HG02981 (cell line): ENCODE measurements at regions not wholly inside any gene's neighbourhood (a gene's known extent, or its start where the extent isn't known, plus 50 kb on each side); places are given as distances from the start of the nearest gene placed in this dataset.
A peak's percentile ranks its signal among the peaks of the same experiment; 100 is the strongest.

Experiments used
- ATAC-seq: cut with Tn5 transposase; IDR thresholded peaks from one replicate; pipeline ENCODE4 v1.9.1; 2021; ENCODE audit warnings: mild to moderate bottlenecking, moderate library complexity; ENCODE audit not compliant: unreplicated experiment

- no peak for ATAC-seq
These were observed 54.3 kb downstream of the TMEM215 start for GRCh38 chr9:32837551-32838058.

- peak; percentile 68 for ATAC-seq
These were observed 55.9 kb downstream of the TMEM215 start for GRCh38 chr9:32839013-32839885.

GRCh38 chr9:32841314-32841713 lies 58.0 kb downstream of the TMEM215 start:
- no peak for ATAC-seq

GRCh38 chr9:32843295-32843694 lies 60.0 kb downstream of the TMEM215 start:
- no peak for ATAC-seq

- no peak for ATAC-seq
These were observed 60.9 kb downstream of the TMEM215 start for GRCh38 chr9:32844259-32844658.

- ATAC-seq = no peak
These were observed 70.9 kb downstream of the TMEM215 start for GRCh38 chr9:32854271-32854670.

GRCh38 chr9:32855752-32856151 lies 72.4 kb downstream of the TMEM215 start:
- no peak for ATAC-seq

- ATAC-seq = no peak
These were observed 80.0 kb downstream of the TMEM215 start for GRCh38 chr9:32863291-32863690.

GRCh38 chr9:32864971-32865370 lies 81.6 kb downstream of the TMEM215 start:
- no peak for ATAC-seq

- ATAC-seq = no peak
These were observed 82.9 kb downstream of the TMEM215 start for GRCh38 chr9:32866273-32866672.

- no peak for ATAC-seq
These were observed 83.7 kb downstream of the TMEM215 start for GRCh38 chr9:32867026-32867425.

- ATAC-seq = no peak
These were observed 84.4 kb downstream of the TMEM215 start for GRCh38 chr9:32867601-32868204.

GRCh38 chr9:32869404-32869803 lies 86.1 kb downstream of the TMEM215 start:
- no peak for ATAC-seq

GRCh38 chr9:32873131-32873530 lies 89.8 kb downstream of the TMEM215 start:
- ATAC-seq = no peak

GRCh38 chr9:32873553-32873952 lies 90.2 kb downstream of the TMEM215 start:
- no peak for ATAC-seq

GRCh38 chr9:32875242-32875641 lies 91.9 kb downstream of the TMEM215 start:
- ATAC-seq = no peak

GRCh38 chr9:32875748-32876147 lies 92.4 kb downstream of the TMEM215 start:
- ATAC-seq = no peak

GRCh38 chr9:32877103-32877502 lies 93.8 kb downstream of the TMEM215 start:
- no peak for ATAC-seq

- no peak for ATAC-seq
These were observed 94.4 kb downstream of the TMEM215 start for GRCh38 chr9:32877639-32878217.

- no peak for ATAC-seq
These were observed 96.0 kb downstream of the TMEM215 start for GRCh38 chr9:32879335-32879734.

GRCh38 chr9:32881948-32882347 lies 98.6 kb downstream of the TMEM215 start:
- no peak for ATAC-seq

GRCh38 chr9:32882705-32883104 lies 99.4 kb downstream of the TMEM215 start:
- ATAC-seq = no peak
